Umbilical cord (tissue), 1 donor: ENCODE measurements at regions not wholly inside any gene's neighbourhood (a gene's known extent, or its start where the extent isn't known, plus 50 kb on each side); places are given as distances from the start of the nearest gene placed in this dataset.

Experiments
- DNase-seq: peaks from one replicate; pipeline ENCODE4 v3.0.0-alpha.2; 2015; ENCODE audit warnings: low spot score

DNA sequence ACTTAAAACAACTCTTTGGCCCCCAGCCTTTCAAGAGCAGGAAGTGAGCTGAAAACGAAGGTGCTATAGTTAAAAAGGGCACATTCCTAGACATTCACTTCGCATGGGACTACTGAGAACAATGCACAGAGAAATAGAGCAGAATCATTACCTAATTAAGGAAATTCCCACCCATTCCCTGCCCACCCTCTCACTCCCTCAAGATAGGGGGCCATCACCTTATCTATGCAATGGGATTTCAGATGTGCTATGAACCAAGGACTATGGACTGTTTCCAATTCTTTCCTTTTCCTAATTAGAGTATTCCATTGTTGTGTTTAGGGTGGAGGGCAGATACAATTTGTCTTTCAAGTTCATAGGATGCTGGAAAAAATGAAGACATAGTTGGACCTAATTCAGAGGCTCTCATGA lies 476.8 kb downstream of the CETN3 start:
- DNase-seq = no peak

- peak; percentile 24 for DNase-seq
Measured at GRCh38 chr5:89930591-89931392, 478.8 kb downstream of the CETN3 start.

- no peak for DNase-seq
Measured at GRCh38 chr5:89929834-89930233, 479.7 kb downstream of the CETN3 start.

- no peak for DNase-seq
Measured at GRCh38 chr5:89929173-89929572, 480.4 kb downstream of the CETN3 start.

GRCh38 chr5:89922161-89922560 lies 487.4 kb downstream of the CETN3 start:
- no peak for DNase-seq

DNA sequence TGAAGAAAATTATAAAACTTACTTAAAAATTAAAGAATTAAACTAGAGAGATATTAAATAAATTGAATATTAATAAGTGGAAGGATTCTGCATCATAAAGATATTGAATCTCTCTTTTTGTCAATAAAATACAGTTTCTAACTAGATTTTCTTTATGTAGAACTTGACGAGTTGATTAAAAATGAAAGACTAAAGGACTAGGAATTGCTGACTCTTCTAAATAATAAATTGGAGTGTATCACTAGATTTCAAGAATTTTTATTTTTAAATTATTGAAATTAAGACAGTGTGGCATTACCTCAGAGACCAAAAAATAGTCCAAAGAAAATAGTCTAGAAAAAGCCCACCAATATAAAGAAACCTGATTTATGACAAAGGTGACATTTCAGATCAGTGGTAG lies 492.4 kb downstream of the CETN3 start:
- DNase-seq = no peak

DNA sequence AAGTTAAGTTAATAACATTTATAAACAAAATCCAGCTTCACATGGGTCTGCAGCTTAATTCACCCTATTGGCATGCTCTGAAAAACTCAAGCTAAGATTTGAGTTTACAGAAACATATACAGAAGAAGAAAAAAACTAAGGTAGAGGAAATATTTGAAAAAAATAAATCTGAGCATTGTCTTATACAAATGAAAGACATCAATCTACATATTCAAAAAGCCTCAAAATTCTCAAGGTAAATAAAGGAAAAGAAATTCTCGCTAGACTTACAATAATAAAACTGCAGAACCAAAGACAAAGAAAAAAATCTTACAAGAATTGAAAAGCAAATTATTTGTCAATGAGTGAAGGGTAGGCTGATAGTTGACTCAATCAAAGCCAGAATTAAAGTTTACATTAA lies 493.4 kb downstream of the CETN3 start:
- DNase-seq = no peak

DNA sequence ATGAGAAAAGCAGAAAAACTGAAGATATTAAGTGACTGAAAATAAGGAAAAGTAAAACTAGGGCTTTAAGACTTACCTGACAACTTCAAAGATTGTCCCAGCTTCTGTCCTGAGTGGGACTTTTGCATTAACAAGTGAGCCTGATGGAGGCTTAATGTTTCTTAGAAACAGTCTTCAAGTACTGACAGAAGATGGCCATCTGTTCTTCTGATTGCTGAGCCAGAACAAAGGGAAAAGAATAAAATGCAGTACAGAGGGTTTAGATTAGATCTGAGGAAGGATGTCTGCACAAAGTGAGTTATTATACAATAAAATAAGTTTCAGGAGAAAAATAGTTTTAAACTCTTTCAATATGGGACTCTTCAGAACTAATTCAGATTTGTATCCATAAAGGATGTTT lies 500.7 kb downstream of the CETN3 start:
- DNase-seq = no peak

DNA sequence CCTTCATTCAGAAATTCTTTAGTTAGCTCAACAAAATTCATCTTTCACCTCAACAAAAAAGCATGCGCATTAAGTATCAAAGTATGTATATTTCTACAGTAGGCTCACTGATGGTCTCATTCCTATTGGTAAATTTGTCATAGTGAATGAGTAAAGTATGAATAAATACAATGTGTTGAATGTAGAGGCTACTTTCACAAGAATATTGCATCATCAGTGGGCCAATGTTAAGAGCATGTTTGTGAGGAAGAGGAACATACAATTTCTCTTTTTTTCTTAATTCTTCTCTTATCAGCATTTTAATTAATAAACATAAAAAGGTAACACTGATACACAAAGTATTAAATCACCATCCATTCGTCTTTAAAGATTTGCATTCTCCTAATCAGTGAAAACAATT lies 505.1 kb downstream of the CETN3 start:
- DNase-seq = no peak

DNA sequence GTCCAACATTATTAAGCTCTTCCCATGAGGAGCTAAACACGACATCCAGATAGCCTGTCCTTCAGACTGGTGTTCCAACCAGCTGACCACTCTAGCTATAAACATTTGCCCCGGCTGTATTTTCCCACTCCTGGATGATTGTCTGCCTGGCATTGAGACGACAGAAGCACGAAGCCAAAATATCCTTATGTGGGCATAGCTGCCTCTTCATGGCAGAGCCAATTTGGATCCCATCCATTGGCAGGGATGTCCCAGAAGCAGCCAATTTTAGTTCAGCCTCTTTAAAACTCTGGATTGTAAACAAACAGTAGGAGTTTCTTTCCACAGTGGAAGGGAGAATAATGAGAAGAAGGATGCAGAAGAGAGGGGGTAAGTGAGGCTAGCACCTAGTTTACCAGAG lies 507.6 kb downstream of the CETN3 start:
- DNase-seq = no peak

- DNase-seq = no peak
Measured at GRCh38 chr5:89901346-89901745, 508.2 kb downstream of the CETN3 start.

- no peak for DNase-seq
Measured at GRCh38 chr5:89900346-89900745, 509.2 kb downstream of the CETN3 start.

DNA sequence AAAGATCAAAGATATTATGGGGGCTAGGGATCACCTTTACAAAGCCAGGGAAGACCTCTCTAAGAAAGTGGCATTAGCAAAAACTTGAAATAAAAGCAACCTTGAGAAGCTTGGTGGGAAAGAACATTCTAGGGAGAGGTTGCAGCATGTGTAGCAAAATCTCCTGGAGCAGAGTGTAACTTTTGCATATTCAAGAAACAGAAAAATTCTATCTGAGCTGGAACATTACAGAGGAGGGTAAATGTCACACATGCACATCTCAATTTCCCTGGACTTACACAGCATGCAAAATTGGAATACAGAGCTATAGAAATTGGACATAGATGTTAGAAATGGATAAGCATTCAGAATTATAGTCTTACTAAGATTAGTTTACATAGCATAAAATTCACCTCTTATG lies 510.0 kb downstream of the CETN3 start:
- DNase-seq = no peak

GRCh38 chr5:89893546-89893945 lies 516.0 kb downstream of the CETN3 start:
- no peak for DNase-seq

DNA sequence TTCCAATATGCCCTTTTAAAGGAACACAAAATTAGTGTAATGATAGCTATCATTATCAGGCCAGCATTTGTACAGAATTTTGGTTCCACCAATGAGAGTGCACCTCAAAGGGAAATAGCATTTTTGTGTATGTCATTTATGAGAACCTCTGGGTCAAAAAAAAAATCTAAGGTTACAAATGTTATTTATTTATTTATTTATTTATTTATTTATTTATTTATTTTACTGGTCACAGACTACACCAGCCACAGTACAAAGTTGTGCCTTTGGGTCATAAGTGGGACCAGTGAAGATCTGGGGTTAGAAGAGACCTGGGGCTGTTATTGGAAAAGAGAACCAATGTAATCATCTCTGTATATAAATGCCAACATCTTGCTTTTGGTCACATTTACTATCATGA lies 523.9 kb downstream of the CETN3 start:
- no peak for DNase-seq

GRCh38 chr5:89883967-89884366 lies 525.6 kb downstream of the CETN3 start:
- DNase-seq = no peak

DNA sequence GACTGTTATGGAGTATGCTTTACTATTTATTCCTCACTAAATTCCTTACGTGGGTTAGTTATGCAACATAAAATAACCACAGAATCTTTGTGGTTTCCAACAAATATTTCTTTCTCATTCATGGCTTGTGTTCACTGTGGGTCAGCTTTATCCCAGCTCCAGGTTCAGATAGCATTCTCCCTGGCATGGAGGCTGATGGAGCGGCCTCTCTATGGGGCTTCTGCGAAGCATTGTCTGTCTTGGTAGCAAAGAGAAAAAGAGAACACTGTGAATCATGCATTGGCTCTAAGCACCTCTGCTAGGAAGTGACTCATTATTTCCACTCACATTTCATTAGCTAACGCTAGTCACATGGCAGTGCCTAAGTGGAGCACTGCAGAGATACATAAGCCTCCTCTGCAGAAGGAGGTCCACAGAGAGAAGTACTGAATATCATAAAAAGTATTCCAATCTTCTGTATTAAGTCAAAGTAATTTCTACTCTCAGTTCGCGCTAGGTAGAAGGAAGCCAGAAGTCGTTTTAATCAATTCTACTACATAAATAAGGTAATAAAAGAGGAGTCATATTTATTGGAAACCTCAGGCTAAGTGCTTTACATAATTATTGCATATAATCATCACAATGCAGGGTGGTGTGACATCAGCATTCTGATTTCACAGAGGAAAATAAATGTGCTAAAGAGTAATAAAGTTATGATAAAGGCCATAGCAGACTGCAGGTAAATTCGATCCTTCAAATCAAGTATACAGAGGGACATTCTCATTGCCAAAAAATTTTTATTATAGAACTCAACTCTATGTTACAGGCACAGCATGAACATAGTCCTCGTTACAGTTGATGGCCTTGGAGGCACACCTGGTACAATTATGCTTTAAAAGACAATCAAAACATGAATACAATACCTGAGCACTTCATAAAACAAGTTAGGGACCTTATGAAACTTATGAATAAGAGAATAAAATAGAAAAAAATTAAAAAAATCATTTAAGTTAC lies 531.1 kb downstream of the CETN3 start:
- no peak for DNase-seq

DNA sequence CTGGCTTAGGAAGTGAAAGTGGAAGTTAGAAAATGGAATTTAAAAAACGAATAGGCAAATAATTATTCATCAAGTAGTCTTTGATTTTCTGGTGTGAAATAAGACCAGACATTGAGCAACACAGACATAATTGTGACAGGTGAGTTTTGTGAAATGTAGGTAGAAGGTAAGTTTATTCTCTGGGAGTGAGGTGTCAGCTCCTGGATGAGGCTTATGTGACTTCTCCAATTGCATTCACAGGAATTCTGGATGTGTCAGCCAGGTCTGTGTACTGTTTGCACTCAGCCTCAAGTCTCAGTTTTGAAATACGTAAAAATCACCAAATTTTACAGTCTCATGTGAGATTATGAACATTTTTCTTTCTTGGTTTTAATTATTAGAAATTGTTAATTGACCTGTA lies 537.6 kb downstream of the CETN3 start:
- DNase-seq = no peak

DNA sequence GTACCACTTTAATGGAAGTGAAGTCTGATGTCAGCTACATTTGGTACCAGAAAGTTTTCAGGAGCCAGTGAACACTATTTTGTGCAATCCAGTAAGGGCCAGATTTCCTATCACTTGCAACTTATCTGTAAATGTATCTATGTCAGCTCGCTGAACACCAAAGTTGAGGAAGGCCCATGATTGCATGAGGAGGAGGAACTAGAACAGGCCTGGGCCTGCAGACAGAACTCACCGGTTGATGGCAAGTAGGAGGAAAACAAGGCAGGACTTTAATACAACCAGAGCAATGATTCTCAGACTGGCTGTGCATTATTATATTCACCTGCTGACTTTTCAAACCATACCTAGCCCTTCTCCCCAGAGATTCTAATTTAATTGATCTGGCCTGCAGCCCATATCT lies 540.2 kb downstream of the CETN3 start:
- DNase-seq = peak; percentile 13

DNA sequence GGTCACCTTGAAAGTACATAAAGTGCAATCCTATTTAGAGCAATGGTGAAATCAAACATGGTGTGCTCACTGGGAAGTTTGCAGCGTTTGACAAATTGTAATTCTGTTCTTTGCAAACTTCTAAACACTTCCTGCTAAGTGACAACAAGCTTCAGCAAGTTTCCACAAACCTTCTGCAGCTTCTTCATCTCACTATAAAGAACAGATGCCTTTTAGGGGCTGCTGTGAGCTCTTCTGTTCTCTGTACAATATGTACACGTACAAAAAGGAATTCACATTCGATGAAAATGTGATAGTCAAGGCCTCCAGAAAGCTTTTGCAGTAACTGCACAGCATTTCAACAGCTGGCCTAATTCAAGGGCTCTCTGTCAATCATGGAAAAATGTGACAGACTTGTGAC lies 543.1 kb downstream of the CETN3 start:
- DNase-seq = peak; percentile 29

GRCh38 chr5:89864941-89865340 lies 544.6 kb downstream of the CETN3 start:
- DNase-seq = no peak

- no peak for DNase-seq
Measured at GRCh38 chr5:89857790-89858189, 551.8 kb downstream of the CETN3 start.

DNA sequence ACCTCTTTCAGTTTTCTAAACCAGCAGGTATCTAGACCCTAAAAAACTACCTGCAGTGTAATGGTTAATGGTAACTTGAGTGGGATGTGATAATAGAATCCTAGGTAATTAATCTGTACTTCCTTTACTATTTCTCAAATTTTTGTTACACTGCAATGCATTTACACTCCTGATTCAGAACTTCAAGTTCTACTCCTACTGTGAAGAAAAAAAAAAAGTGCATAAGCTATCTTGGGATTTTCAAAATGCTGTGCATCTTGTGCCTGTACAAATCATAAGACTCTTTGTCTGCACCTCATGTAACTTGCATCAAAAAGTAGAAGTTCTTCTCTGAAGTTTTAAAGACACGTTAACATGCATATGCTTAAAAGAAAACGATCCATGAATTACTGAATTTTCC lies 554.1 kb downstream of the CETN3 start:
- DNase-seq = no peak
